Mesothelial cell of epicardium (in vitro differentiated cells): ENCODE measurements at regions not wholly inside any gene's neighbourhood (a gene's known extent, or its start where the extent isn't known, plus 50 kb on each side); places are given as distances from the start of the nearest gene placed in this dataset.
"Not testable (repeated sequence)": the region's sequence is repeated elsewhere in the genome, so short reads cannot be mapped to it uniquely, and the experiment has no call there.

Experiments used
- DNase-seq, 2 experiments: peaks; one replicate each; pipeline ENCODE4 v3.0.0; 2021; ENCODE audit warnings: low spot score in 2 of 2; ENCODE audit not compliant: unreplicated experiment in 2 of 2
- H3K27ac Mint-ChIP-seq: 2 replicates; pipeline ENCODE4 v1.8.0; 2021; ENCODE audit warnings: mixed read lengths
- H3K27me3 Mint-ChIP-seq: 2 replicates; pipeline ENCODE4 v1.8.0; 2021; ENCODE audit warnings: low read depth, mixed read lengths
- H3K36me3 Mint-ChIP-seq: 2 replicates; pipeline ENCODE4 v1.8.0; 2021; ENCODE audit warnings: mixed read lengths
- H3K4me1 Mint-ChIP-seq: 2 replicates; pipeline ENCODE4 v1.8.0; 2021; ENCODE audit warnings: mixed read lengths
- H3K4me3 Mint-ChIP-seq: 2 replicates; pipeline ENCODE4 v1.8.0; 2021; ENCODE audit warnings: mild to moderate bottlenecking, moderate library complexity, mixed read lengths
- H3K9me3 Mint-ChIP-seq: 2 replicates; pipeline ENCODE4 v1.8.0; 2021; ENCODE audit warnings: mixed read lengths

- not testable (repeated sequence) for H3K4me3 Mint-ChIP-seq, H3K36me3 Mint-ChIP-seq, H3K4me1 Mint-ChIP-seq, H3K9me3 Mint-ChIP-seq, DNase-seq, H3K27ac Mint-ChIP-seq
- H3K27me3 Mint-ChIP-seq: peaks cover 54% of the 10 kb centered on the region
These were observed 1626.5 kb downstream of the SPATA31A7 start for GRCh38 chr9:62816331-62816730.

DNA sequence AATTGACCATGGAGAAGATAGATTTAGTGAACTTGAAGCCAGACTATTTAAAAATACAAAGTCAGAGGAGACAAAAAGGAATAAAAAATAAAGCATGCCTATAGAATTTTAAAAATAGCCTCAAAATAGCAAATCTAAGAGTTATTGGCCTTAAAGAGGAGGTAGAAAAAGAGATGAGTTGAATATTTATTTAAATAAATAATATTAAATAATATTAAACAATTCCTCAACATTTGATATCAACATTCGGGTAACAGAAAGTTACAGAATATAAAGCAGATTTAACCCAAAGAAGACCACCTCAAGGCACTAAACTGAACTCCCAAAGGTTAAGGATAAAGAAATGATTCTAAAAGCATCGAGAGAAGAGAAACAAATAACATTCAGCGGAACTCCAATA, 1627.4 kb downstream of the SPATA31A7 start:
- H3K27ac Mint-ChIP-seq, H3K4me3 Mint-ChIP-seq, H3K4me1 Mint-ChIP-seq, H3K36me3 Mint-ChIP-seq, DNase-seq, H3K9me3 Mint-ChIP-seq: not testable (repeated sequence)
- peaks cover 50% of the 10 kb centered on the region for H3K27me3 Mint-ChIP-seq

DNA sequence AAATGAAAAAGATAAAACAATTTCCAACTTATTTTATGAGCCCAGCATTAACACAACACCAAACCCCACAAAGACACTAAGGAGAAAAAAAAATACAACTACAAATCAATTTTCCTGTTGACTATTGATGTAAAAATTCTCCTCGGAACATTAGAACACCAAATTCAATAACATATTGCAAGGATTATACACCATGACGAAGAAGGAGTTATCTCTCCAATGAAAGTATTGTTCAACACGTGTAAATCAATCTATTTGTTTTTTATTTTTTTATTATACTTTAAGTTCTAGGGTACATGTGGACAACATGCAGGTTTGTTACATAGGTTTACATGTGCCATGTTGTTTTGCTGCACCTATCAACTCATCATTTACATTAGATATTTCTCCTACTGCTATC, 1632.3 kb downstream of the SPATA31A7 start:
- not testable (repeated sequence) for H3K27ac Mint-ChIP-seq, H3K4me1 Mint-ChIP-seq, H3K4me3 Mint-ChIP-seq, DNase-seq, H3K9me3 Mint-ChIP-seq, H3K36me3 Mint-ChIP-seq
- H3K27me3 Mint-ChIP-seq: peaks cover 34% of the 10 kb centered on the region

GRCh38 chr9:62827957-62828907, 1638.4 kb downstream of the SPATA31A7 start:
- not testable (repeated sequence) for H3K4me1 Mint-ChIP-seq, H3K36me3 Mint-ChIP-seq, H3K4me3 Mint-ChIP-seq, H3K27ac Mint-ChIP-seq, DNase-seq, H3K9me3 Mint-ChIP-seq
- peaks cover 44% of the 10 kb centered on the region for H3K27me3 Mint-ChIP-seq

DNA sequence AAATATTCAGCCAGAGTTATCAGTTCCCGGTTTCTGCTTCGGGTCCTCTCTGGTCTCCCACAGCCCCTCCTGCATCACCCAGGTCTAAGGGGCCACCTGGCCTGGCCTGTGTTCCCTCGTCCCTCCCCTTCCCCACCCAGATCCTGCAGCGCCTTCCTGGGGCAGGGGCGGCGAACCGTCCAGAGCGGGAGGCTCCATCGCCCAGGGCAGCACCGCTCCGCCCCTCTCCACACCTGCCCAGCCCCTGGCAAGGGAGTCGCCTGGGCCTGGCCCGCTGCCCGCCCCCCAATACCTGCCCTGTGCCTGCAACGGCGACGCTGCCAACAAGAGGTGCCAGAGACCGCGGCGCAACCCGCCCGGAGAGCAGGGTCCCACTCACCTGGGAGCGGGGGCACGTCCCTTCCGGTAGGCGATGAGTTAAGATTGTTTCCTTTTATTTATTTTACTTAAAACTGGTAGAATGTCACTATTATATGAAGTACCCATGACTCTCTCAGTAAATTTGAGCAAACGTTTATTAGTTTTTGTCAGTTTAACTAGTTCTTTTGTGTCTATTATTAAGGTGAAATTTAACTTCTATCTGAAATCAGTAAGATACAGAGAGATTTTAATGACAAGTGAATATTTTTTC, 1641.1 kb downstream of the SPATA31A7 start:
- not testable (repeated sequence) for DNase-seq, H3K27ac Mint-ChIP-seq, H3K4me3 Mint-ChIP-seq, H3K9me3 Mint-ChIP-seq, H3K4me1 Mint-ChIP-seq, H3K36me3 Mint-ChIP-seq
- H3K27me3 Mint-ChIP-seq: peaks cover 40% of the 10 kb centered on the region

- H3K4me1 Mint-ChIP-seq, H3K9me3 Mint-ChIP-seq, H3K36me3 Mint-ChIP-seq, H3K4me3 Mint-ChIP-seq, DNase-seq, H3K27ac Mint-ChIP-seq: not testable (repeated sequence)
- peaks cover 37% of the 10 kb centered on the region for H3K27me3 Mint-ChIP-seq
These were observed 1643.7 kb downstream of the SPATA31A7 start for GRCh38 chr9:62833323-62834200.

GRCh38 chr9:62837254-62837911, 1647.5 kb downstream of the SPATA31A7 start:
- H3K27me3 Mint-ChIP-seq: peaks cover 38% of the 10 kb centered on the region
- H3K9me3 Mint-ChIP-seq: not testable (repeated sequence)
- DNase-seq: peak in 1 of 2 experiments; percentile 55

GRCh38 chr9:62838024-62838718, 1648.3 kb downstream of the SPATA31A7 start:
- peaks cover 10% of the 10 kb centered on the region for H3K9me3 Mint-ChIP-seq
- DNase-seq: peak; percentile 73 to 89

More at GRCh38 chr9:62837254-62837911, 1647.5 kb downstream of the SPATA31A7 start:
- H3K27ac Mint-ChIP-seq, H3K4me1 Mint-ChIP-seq, H3K36me3 Mint-ChIP-seq, H3K4me3 Mint-ChIP-seq: not testable (repeated sequence)

DNA sequence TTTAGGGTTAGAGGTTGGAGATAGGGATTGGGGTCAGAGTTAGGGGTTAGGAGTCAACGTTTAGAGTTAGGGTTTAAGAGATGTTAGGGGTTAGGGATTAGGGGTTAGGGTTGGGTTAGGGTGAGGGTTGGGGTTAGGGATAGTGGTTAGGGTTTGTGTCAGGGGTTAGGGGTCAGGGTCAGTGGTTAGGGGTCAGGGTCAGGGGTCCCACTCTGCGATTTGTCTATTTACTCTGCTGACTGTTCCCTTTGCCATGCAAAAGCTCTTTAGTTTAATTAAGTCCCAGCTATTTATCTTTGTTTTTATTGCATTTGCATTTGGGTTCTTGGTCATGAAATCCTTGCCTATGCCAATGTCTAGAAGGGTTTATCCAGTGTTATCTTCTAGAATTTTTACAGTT, 1649.3 kb downstream of the SPATA31A7 start:
- H3K4me3 Mint-ChIP-seq, H3K27ac Mint-ChIP-seq, H3K4me1 Mint-ChIP-seq, DNase-seq, H3K36me3 Mint-ChIP-seq: not testable (repeated sequence)
- peaks cover 46% of the 10 kb centered on the region for H3K27me3 Mint-ChIP-seq
- peaks cover 12% of the 10 kb centered on the region for H3K9me3 Mint-ChIP-seq

More at GRCh38 chr9:62838024-62838718, 1648.3 kb downstream of the SPATA31A7 start:
- H3K27me3 Mint-ChIP-seq: peaks cover 46% of the 10 kb centered on the region
- not testable (repeated sequence) for H3K4me1 Mint-ChIP-seq, H3K27ac Mint-ChIP-seq, H3K36me3 Mint-ChIP-seq
- peak overlapping the region; percentile 71 for H3K4me3 Mint-ChIP-seq

DNA sequence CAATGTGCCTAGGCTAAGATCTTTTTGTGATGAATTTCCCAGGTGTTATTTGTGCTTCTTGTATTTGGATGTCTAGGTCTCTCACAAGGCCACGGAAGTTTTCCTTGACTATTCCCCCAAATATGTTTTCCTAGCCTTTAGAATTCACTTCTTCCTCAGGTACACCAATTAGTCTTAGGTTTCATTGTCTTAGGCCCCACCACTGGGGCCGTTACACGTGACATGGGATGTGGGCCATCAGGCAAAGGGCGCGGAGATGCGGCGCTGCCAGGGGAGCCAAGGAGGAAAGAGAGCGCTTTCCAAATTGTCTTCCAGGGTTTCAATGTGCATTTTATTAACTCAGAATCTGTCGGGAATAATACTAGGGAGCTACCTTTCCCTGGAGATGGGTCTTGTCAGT, 1653.3 kb downstream of the SPATA31A7 start:
- H3K36me3 Mint-ChIP-seq, H3K4me3 Mint-ChIP-seq, DNase-seq, H3K27ac Mint-ChIP-seq, H3K4me1 Mint-ChIP-seq: not testable (repeated sequence)
- H3K9me3 Mint-ChIP-seq: peaks cover 12% of the 10 kb centered on the region
- peaks cover 50% of the 10 kb centered on the region for H3K27me3 Mint-ChIP-seq

DNA sequence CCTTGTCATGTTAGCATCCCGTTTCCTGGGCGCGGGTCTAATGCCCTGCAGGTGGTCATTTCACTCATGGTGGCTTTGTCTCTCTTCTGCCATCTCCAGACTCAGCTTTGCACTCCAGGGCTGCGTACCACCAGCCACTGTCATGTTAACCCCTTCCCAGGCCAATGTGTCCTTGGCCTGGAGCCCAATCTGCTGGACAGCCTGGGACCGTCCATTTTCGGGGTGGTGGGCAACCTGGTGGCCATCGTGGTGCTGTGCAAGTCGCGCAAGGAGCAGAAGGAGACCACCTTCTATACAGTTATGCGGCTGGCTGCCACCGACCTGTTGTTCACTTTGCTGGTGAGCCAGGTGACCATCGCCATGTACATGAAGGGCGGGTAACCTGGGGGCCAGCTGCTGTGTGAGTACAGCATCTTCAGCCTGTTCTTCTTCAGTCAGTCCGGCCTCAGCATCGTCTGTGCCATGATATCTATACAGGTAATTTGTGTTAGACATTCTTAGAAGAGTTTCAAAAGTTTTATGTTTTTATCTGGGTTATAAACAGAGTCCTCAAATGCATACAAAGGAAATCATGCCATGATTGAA, 1654.0 kb downstream of the SPATA31A7 start:
- DNase-seq, H3K4me1 Mint-ChIP-seq, H3K4me3 Mint-ChIP-seq, H3K36me3 Mint-ChIP-seq, H3K27ac Mint-ChIP-seq: not testable (repeated sequence)
- H3K27me3 Mint-ChIP-seq: peaks cover 45% of the 10 kb centered on the region
- peaks cover 12% of the 10 kb centered on the region for H3K9me3 Mint-ChIP-seq

DNA sequence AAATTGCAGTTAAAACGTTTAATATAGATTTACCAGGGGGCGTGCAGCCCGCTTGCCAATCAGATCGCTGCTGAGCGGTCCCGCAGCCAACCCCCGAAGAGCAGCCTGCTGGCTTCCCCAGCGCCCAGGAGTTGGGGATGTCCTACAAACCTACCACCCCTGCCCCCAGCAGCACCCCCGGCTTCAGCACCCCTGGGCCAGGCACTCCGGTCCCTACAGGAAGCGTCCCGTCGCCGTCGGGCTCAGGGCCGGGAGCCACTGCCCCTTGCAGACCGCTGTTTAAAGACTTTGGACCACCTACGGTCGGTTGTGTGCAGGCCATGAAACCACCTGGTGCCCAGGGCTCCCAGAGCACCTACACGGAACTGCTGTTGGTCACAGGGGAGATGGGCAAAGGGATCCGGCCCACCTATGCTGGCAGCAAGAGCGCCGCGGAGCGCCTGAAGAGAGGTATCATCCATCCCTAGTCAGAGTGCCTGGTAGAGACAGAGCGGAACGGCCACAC, 1654.9 kb downstream of the SPATA31A7 start:
- H3K27ac Mint-ChIP-seq, H3K4me3 Mint-ChIP-seq, DNase-seq, H3K36me3 Mint-ChIP-seq, H3K4me1 Mint-ChIP-seq: not testable (repeated sequence)
- peaks cover 12% of the 10 kb centered on the region for H3K9me3 Mint-ChIP-seq
- peaks cover 49% of the 10 kb centered on the region for H3K27me3 Mint-ChIP-seq
